ENCODE measurements at regions not wholly inside any gene's neighbourhood (a gene's known extent, or its start where the extent isn't known, plus 50 kb on each side); places are given as distances from the start of the nearest gene placed in this dataset.
"Not testable (repeated sequence)": the region's sequence is repeated elsewhere in the genome, so short reads cannot be mapped to it uniquely, and the experiment has no call there.

GRCh38 chr20:48025051-48025515 is 239.8 kb upstream of the SULF2 start:
- no peaks in the 10 kb centered on the region for H3K36me3 Mint-ChIP-seq
- no peaks in the 10 kb centered on the region for H3K4me1 Mint-ChIP-seq (ENCODE audit: low read depth)
- H3K4me3 Mint-ChIP-seq: no peak overlapping the region
- peaks cover 2% of the 10 kb centered on the region for H3K9me3 Mint-ChIP-seq
- CTCF ChIA-PET: no interaction called here
- DNase-seq: no peak
- H3K27ac Mint-ChIP-seq: no peak overlapping the region
- intact Hi-C loops (cut with micrococcal nuclease): no loop called here
- peaks cover 13% of the 10 kb centered on the region for H3K27me3 Mint-ChIP-seq
- POLR2A ChIA-PET: no interaction called here

GRCh38 chr20:48024539-48024938 is 239.3 kb upstream of the SULF2 start:
- no peak overlapping the region for H3K4me3 Mint-ChIP-seq
- intact Hi-C loops (cut with micrococcal nuclease): no loop called here
- H3K36me3 Mint-ChIP-seq: no peaks in the 10 kb centered on the region
- CTCF ChIA-PET: no interaction called here
- H3K27me3 Mint-ChIP-seq: peaks cover 17% of the 10 kb centered on the region
- H3K4me1 Mint-ChIP-seq (ENCODE audit: low read depth): no peaks in the 10 kb centered on the region
- POLR2A ChIA-PET: no interaction called here
- H3K9me3 Mint-ChIP-seq: peaks cover 2% of the 10 kb centered on the region
- no peak for DNase-seq
- H3K27ac Mint-ChIP-seq: no peak overlapping the region

GRCh38 chr20:48020696-48021095 is 235.4 kb upstream of the SULF2 start:
- H3K4me1 Mint-ChIP-seq (ENCODE audit: low read depth); H3K9me3 Mint-ChIP-seq; intact Hi-C loops (cut with micrococcal nuclease); CTCF ChIA-PET; H3K36me3 Mint-ChIP-seq; DNase-seq; H3K4me3 Mint-ChIP-seq; H3K27ac Mint-ChIP-seq; POLR2A ChIA-PET: not testable (repeated sequence)
- H3K27me3 Mint-ChIP-seq: peaks cover 34% of the 10 kb centered on the region

- ChIA-PET POLR2A (no interaction called here), CTCF (no interaction called here)
- Mint-ChIP-seq H3K27me3 (peaks cover 34% of the 10 kb centered on the region), H3K4me3 (no peak overlapping the region), H3K4me1 (ENCODE audit: low read depth) (no peaks in the 10 kb centered on the region), H3K27ac (no peak overlapping the region), H3K9me3 (peaks cover 2% of the 10 kb centered on the region), H3K36me3 (no peaks in the 10 kb centered on the region)
- no peak for DNase-seq
- intact Hi-C loops (cut with micrococcal nuclease): no loop called here
Observed at GRCh38 chr20:48019940-48020339, 234.7 kb upstream of the SULF2 start.

GRCh38 chr20:48019496-48019895 is 234.2 kb upstream of the SULF2 start:
- Mint-ChIP-seq H3K4me3 (no peak overlapping the region), H3K27ac (no peak overlapping the region), H3K9me3 (peaks cover 2% of the 10 kb centered on the region), H3K27me3 (peaks cover 30% of the 10 kb centered on the region), H3K36me3 (no peaks in the 10 kb centered on the region), H3K4me1 (ENCODE audit: low read depth) (no peaks in the 10 kb centered on the region)
- ChIA-PET CTCF (no interaction called here), POLR2A (no interaction called here)
- no peak for DNase-seq
- intact Hi-C loops (cut with micrococcal nuclease): no loop called here

- H3K36me3 Mint-ChIP-seq; H3K4me3 Mint-ChIP-seq; CTCF ChIA-PET; intact Hi-C loops (cut with micrococcal nuclease); DNase-seq; H3K27ac Mint-ChIP-seq; POLR2A ChIA-PET; H3K4me1 Mint-ChIP-seq (ENCODE audit: low read depth); H3K9me3 Mint-ChIP-seq: not testable (repeated sequence)
- peaks cover 30% of the 10 kb centered on the region for H3K27me3 Mint-ChIP-seq
Observed at GRCh38 chr20:48018851-48019250, 233.6 kb upstream of the SULF2 start.

- no peak overlapping the region for H3K4me3 Mint-ChIP-seq
- POLR2A ChIA-PET: no interaction called here
- CTCF ChIA-PET: no interaction called here
- no peaks in the 10 kb centered on the region for H3K4me1 Mint-ChIP-seq (ENCODE audit: low read depth)
- DNase-seq: no peak
- H3K9me3 Mint-ChIP-seq: peaks cover 2% of the 10 kb centered on the region
- peaks cover 28% of the 10 kb centered on the region for H3K27me3 Mint-ChIP-seq
- no peak overlapping the region for H3K27ac Mint-ChIP-seq
- no peaks in the 10 kb centered on the region for H3K36me3 Mint-ChIP-seq
- intact Hi-C loops (cut with micrococcal nuclease): no loop called here
Observed at GRCh38 chr20:48017992-48018391, 232.7 kb upstream of the SULF2 start.

- no peak for DNase-seq
- intact Hi-C loops (cut with micrococcal nuclease): no loop called here
- no peaks in the 10 kb centered on the region for H3K4me1 Mint-ChIP-seq (ENCODE audit: low read depth)
- ChIA-PET CTCF (no interaction called here), POLR2A (no interaction called here)
- H3K4me3 Mint-ChIP-seq: no peak overlapping the region
- no peaks in the 10 kb centered on the region for H3K36me3 Mint-ChIP-seq
- H3K9me3 Mint-ChIP-seq: peaks cover 5% of the 10 kb centered on the region
- peaks cover 28% of the 10 kb centered on the region for H3K27me3 Mint-ChIP-seq
- no peak overlapping the region for H3K27ac Mint-ChIP-seq
Observed at GRCh38 chr20:48017509-48017908, 232.2 kb upstream of the SULF2 start.

GRCh38 chr20:48015943-48016723 is 230.9 kb upstream of the SULF2 start:
- H3K36me3 Mint-ChIP-seq: no peaks in the 10 kb centered on the region
- POLR2A ChIA-PET: no interaction called here
- CTCF ChIA-PET: no interaction called here

GRCh38 chr20:48015141-48015910 is 230.0 kb upstream of the SULF2 start:
- H3K9me3 Mint-ChIP-seq: peaks cover 12% of the 10 kb centered on the region
- ChIA-PET CTCF (no interaction called here), POLR2A (no interaction called here)
- DNase-seq: no peak
- no peak overlapping the region for H3K27ac Mint-ChIP-seq
- H3K36me3 Mint-ChIP-seq: no peaks in the 10 kb centered on the region
- peaks cover 22% of the 10 kb centered on the region for H3K27me3 Mint-ChIP-seq
- no peak overlapping the region for H3K4me3 Mint-ChIP-seq
- intact Hi-C loops (cut with micrococcal nuclease): no loop called here
- H3K4me1 Mint-ChIP-seq (ENCODE audit: low read depth): no peaks in the 10 kb centered on the region

More at GRCh38 chr20:48015943-48016723, 230.9 kb upstream of the SULF2 start:
- Mint-ChIP-seq H3K27ac (no peak overlapping the region), H3K27me3 (peaks cover 22% of the 10 kb centered on the region), H3K4me1 (ENCODE audit: low read depth) (no peaks in the 10 kb centered on the region), H3K9me3 (peaks cover 12% of the 10 kb centered on the region), H3K4me3 (no peak overlapping the region)
- intact Hi-C loops (cut with micrococcal nuclease): no loop called here
- no peak for DNase-seq

GRCh38 chr20:48012401-48012974 is 227.2 kb upstream of the SULF2 start:
- H3K36me3 Mint-ChIP-seq: no peaks in the 10 kb centered on the region
- H3K4me3 Mint-ChIP-seq: no peak overlapping the region
- ChIA-PET POLR2A (no interaction called here), CTCF (no interaction called here)
- no peak overlapping the region for H3K27ac Mint-ChIP-seq
- no peaks in the 10 kb centered on the region for H3K4me1 Mint-ChIP-seq (ENCODE audit: low read depth)
- intact Hi-C loops (cut with micrococcal nuclease): no loop called here
- no peak for DNase-seq
- H3K9me3 Mint-ChIP-seq: peaks cover 13% of the 10 kb centered on the region
- H3K27me3 Mint-ChIP-seq: peaks cover 8% of the 10 kb centered on the region

- Mint-ChIP-seq H3K9me3 (peaks cover 13% of the 10 kb centered on the region), H3K27ac (no peak overlapping the region), H3K4me3 (no peak overlapping the region), H3K4me1 (ENCODE audit: low read depth) (no peaks in the 10 kb centered on the region), H3K36me3 (no peaks in the 10 kb centered on the region), H3K27me3 (peaks cover 7% of the 10 kb centered on the region)
- CTCF ChIA-PET: no interaction called here
- POLR2A ChIA-PET: no interaction called here
- no peak for DNase-seq
- intact Hi-C loops (cut with micrococcal nuclease): no loop called here
Observed at GRCh38 chr20:48011025-48011424, 225.7 kb upstream of the SULF2 start.

GRCh38 chr20:48010623-48011022 is 225.3 kb upstream of the SULF2 start:
- POLR2A ChIA-PET: no interaction called here
- peaks cover 8% of the 10 kb centered on the region for H3K27me3 Mint-ChIP-seq
- peaks cover 13% of the 10 kb centered on the region for H3K9me3 Mint-ChIP-seq
- CTCF ChIA-PET: no interaction called here
- DNase-seq: no peak
- no peaks in the 10 kb centered on the region for H3K36me3 Mint-ChIP-seq
- no peaks in the 10 kb centered on the region for H3K4me1 Mint-ChIP-seq (ENCODE audit: low read depth)
- no peak overlapping the region for H3K4me3 Mint-ChIP-seq
- H3K27ac Mint-ChIP-seq: no peak overlapping the region
- intact Hi-C loops (cut with micrococcal nuclease): no loop called here

Measured in activated CD4-positive, alpha-beta memory T cell treated with anti-CD3 and anti-CD28 coated beads for 36 hours (primary cell).